ENCODE measurements at regions not wholly inside any gene's neighbourhood (a gene's known extent, or its start where the extent isn't known, plus 50 kb on each side); places are given as distances from the start of the nearest gene placed in this dataset.

DNA sequence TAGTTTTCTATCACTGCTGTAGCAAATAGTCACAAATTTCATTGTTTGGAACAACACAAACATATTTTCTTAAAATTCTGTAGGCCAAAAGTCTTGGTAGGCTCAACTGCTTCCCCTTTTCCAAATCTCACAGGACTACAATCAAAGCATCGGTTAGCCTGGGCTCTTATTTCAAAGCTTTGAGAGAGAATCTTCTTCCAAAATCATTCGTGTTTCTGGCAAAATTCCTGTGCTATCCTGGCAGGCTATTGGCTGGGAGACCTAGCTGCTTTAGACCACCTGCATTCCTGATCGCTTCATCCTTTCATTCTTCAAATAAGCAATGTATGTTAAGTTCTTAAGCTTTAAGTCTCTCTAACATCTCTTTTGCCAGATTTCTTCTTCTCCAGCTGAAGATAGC is 629.8 kb upstream of the CDH18 start:
- TF ChIP-seq POLR2A (IDR thresholded peaks at IDR 0.05; ENCODE audit: low read depth, low read length) (no peak), POLR2AphosphoS5 (IDR thresholded peaks at IDR 0.05; ENCODE audit: low read depth, low read length) (no peak), TAF1 (IDR thresholded peaks at IDR 0.05; ENCODE audit: low read depth, low read length) (no peak), SPI1 (IDR thresholded peaks at IDR 0.05; ENCODE audit: low read depth, low read length) (no peak), POU2F2 (IDR thresholded peaks at IDR 0.05; ENCODE audit: low read depth, low read length) (no peak)

Measured in GM12891 (cell line).